Astrocyte (in vitro differentiated cells and primary cell): ENCODE measurements at regions not wholly inside any gene's neighbourhood (a gene's known extent, or its start where the extent isn't known, plus 50 kb on each side); places are given as distances from the start of the nearest gene placed in this dataset.

Source experiments
- DNase-seq: peaks from one replicate; pipeline ENCODE4 v3.0.0-alpha.2; 2010; ENCODE audit warnings: low read depth
- FAIRE-seq: peaks from 2 replicates; lab custom pipeline; 2011; peaks lifted over from hg19 to GRCh38; lab: Jason Lieb, UNC
- H2AFZ ChIP-seq: 2 replicates; pipeline ENCODE4 v1.6.0; 2012; ENCODE audit warnings: low read depth, low read length, inconsistent platforms
- H3K27ac ChIP-seq: 2 replicates; pipeline ENCODE4 v1.5.1; 2011; ENCODE audit warnings: low read depth, low read length, inconsistent platforms
- H3K27me3 ChIP-seq: 2 replicates; pipeline ENCODE4 v1.6.0; 2011; ENCODE audit warnings: low read length, inconsistent platforms; ENCODE audit not compliant: insufficient read depth
- H3K36me3 ChIP-seq: 2 replicates; pipeline ENCODE4 v1.5.1; 2011; ENCODE audit warnings: low read length, inconsistent platforms; ENCODE audit not compliant: insufficient read depth
- H3K4me1 ChIP-seq: 2 replicates; pipeline ENCODE4 v1.5.1; 2011; ENCODE audit warnings: low read length, inconsistent platforms; ENCODE audit not compliant: insufficient read depth
- H3K4me2 ChIP-seq: 2 replicates; pipeline ENCODE4 v1.6.0; 2012; ENCODE audit warnings: low read length, inconsistent platforms
- H3K4me3 ChIP-seq: 2 replicates; pipeline ENCODE4 v1.5.1; 2011; ENCODE audit warnings: low read depth, mild to moderate bottlenecking, low read length, inconsistent platforms; ENCODE audit not compliant: insufficient read depth
- H3K79me2 ChIP-seq: 2 replicates; pipeline ENCODE4 v1.6.0; 2012; ENCODE audit warnings: mild to moderate bottlenecking, low read length, inconsistent platforms; ENCODE audit not compliant: insufficient read depth
- H3K9ac ChIP-seq: 2 replicates; pipeline ENCODE4 v1.6.0; 2012; ENCODE audit warnings: mild to moderate bottlenecking, low read length, inconsistent platforms
- H3K9me3 ChIP-seq: 2 replicates; pipeline ENCODE4 v1.5.1; 2012; ENCODE audit warnings: low read depth, mild to moderate bottlenecking, low read length, inconsistent platforms; ENCODE audit not compliant: insufficient read depth
- H4K20me1 ChIP-seq: 2 replicates; pipeline ENCODE4 v1.6.0; 2012; ENCODE audit warnings: low read length, inconsistent platforms; ENCODE audit not compliant: insufficient read depth
- H3K27ac Mint-ChIP-seq: one replicate; pipeline ENCODE4 v1.8.0; 2021; ENCODE audit warnings: mild to moderate bottlenecking, mixed read lengths; ENCODE audit not compliant: unreplicated experiment
- H3K27me3 Mint-ChIP-seq: one replicate; pipeline ENCODE4 v1.8.0; 2021; ENCODE audit warnings: low read depth, mixed read lengths; ENCODE audit not compliant: unreplicated experiment
- H3K36me3 Mint-ChIP-seq: one replicate; pipeline ENCODE4 v1.8.0; 2021; ENCODE audit warnings: low read depth, mixed read lengths; ENCODE audit not compliant: unreplicated experiment
- H3K4me1 Mint-ChIP-seq: one replicate; pipeline ENCODE4 v1.8.0; 2021; ENCODE audit warnings: low read depth, mixed read lengths; ENCODE audit not compliant: unreplicated experiment
- H3K4me3 Mint-ChIP-seq: one replicate; pipeline ENCODE4 v1.8.0; 2021; ENCODE audit warnings: mild to moderate bottlenecking, moderate library complexity, mixed read lengths; ENCODE audit not compliant: unreplicated experiment
- H3K9me3 Mint-ChIP-seq: one replicate; pipeline ENCODE4 v1.8.0; 2021; ENCODE audit warnings: mild to moderate bottlenecking, mixed read lengths; ENCODE audit not compliant: unreplicated experiment
- CTCF ChIP-seq: IDR thresholded peaks from 2 replicates; pipeline ENCODE4 v1.5.1; 2011; ENCODE audit warnings: low read depth, mild to moderate bottlenecking, inconsistent platforms, low read length, moderate library complexity; ENCODE audit not compliant: insufficient read depth
- EZH2 ChIP-seq: IDR thresholded peaks from 2 replicates; pipeline ENCODE4 v1.6.1; 2012; ENCODE audit warnings: mild to moderate bottlenecking, low read length, inconsistent platforms; ENCODE audit not compliant: insufficient read depth

DNA sequence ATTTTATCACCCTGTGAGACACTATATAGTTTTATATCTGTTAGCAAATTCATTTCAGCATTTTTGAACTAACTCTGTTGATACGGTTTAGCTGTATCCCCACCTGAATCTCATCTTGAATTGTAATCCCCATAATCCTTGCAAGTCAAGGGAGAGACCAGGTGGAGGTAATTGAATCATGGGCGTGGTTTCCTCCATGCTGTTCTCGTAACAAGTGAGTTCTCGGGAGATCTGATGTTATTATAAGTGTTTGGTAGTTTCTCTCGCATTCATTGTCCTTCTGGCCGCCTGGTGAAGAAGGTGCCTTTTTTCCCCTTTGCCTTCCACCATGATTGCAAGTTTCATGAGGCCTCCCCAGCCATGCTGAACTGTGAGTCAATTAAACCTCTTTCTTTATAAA, 53.2 kb upstream of the TMC3 start:
- Histone ChIP-seq H3K4me2 (no peak overlapping the region), H4K20me1 (no peaks in the 10 kb centered on the region), H3K36me3 (no peaks in the 10 kb centered on the region), H3K9me3 (no peaks in the 10 kb centered on the region), H3K27me3 (no peaks in the 10 kb centered on the region), H3K79me2 (no peaks in the 10 kb centered on the region), H3K27ac (no peak overlapping the region), H3K4me3 (no peak overlapping the region), H3K4me1 (no peaks in the 10 kb centered on the region), H2AFZ (no peak overlapping the region), H3K9ac (no peak overlapping the region)
- Mint-ChIP-seq H3K4me3 (no peak overlapping the region), H3K4me1 (no peaks in the 10 kb centered on the region), H3K9me3 (no peaks in the 10 kb centered on the region), H3K27me3 (no peaks in the 10 kb centered on the region), H3K27ac (no peak overlapping the region), H3K36me3 (no peaks in the 10 kb centered on the region)
- DNase-seq (no peak), FAIRE-seq (no peak)
- TF ChIP-seq EZH2: no peak
- TF ChIP-seq CTCF: no peak

DNA sequence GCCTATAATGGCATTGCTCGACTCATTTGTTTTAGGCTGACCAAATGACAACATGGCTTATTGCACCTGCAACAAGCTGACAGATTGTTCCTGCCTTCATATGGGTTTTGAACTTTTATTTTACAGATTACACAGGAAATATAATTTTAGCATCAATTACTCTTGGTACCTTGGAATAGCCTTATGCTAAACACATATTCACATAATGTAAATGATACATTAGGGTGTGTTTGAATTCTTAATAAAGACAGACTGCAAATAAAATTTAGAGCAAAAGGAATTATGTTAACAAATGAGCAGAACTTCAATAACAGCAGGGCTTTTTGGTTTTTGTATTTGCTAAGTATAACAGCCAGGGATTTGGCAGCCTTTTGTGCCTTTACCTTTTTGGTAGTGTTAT, 51.9 kb upstream of the TMC3 start:
- Histone ChIP-seq H2AFZ (no peak overlapping the region), H3K36me3 (no peaks in the 10 kb centered on the region), H3K4me3 (no peak overlapping the region), H3K9ac (no peak overlapping the region), H4K20me1 (no peaks in the 10 kb centered on the region), H3K79me2 (no peaks in the 10 kb centered on the region), H3K27ac (no peak overlapping the region), H3K4me1 (no peaks in the 10 kb centered on the region), H3K4me2 (no peak overlapping the region), H3K9me3 (no peaks in the 10 kb centered on the region), H3K27me3 (no peaks in the 10 kb centered on the region)
- no peak for FAIRE-seq
- Mint-ChIP-seq H3K9me3 (no peaks in the 10 kb centered on the region), H3K27ac (no peak overlapping the region), H3K36me3 (no peaks in the 10 kb centered on the region), H3K4me3 (no peak overlapping the region), H3K4me1 (no peaks in the 10 kb centered on the region), H3K27me3 (no peaks in the 10 kb centered on the region)
- TF ChIP-seq EZH2: no peak
- no peak for TF ChIP-seq CTCF
- no peak for DNase-seq
